HG03066 (cell line): ENCODE measurements at regions not wholly inside any gene's neighbourhood (a gene's known extent, or its start where the extent isn't known, plus 50 kb on each side); places are given as distances from the start of the nearest gene placed in this dataset.
"Not testable (repeated sequence)": the region's sequence is repeated elsewhere in the genome, so short reads cannot be mapped to it uniquely, and the experiment has no call there.

Experiments
- ATAC-seq: cut with Tn5 transposase; IDR thresholded peaks from one replicate; pipeline ENCODE4 v1.9.1; 2021; ENCODE audit warnings: low read depth; ENCODE audit not compliant: unreplicated experiment

GRCh38 chr10:23918839-23919238, 290.1 kb upstream of the KIAA1217 start:
- no peak for ATAC-seq

GRCh38 chr10:23927576-23928325, 281.2 kb upstream of the KIAA1217 start:
- ATAC-seq: no peak

- not testable (repeated sequence) for ATAC-seq
Measured at GRCh38 chr10:23934023-23934422, 274.9 kb upstream of the KIAA1217 start.

- no peak for ATAC-seq
Measured at GRCh38 chr10:23945845-23946244, 263.1 kb upstream of the KIAA1217 start.

GRCh38 chr10:23951841-23952240, 257.1 kb upstream of the KIAA1217 start:
- ATAC-seq: no peak

GRCh38 chr10:23955456-23956225, 253.3 kb upstream of the KIAA1217 start:
- ATAC-seq: no peak

- ATAC-seq: no peak
Measured at GRCh38 chr10:23965123-23965522, 243.8 kb upstream of the KIAA1217 start.

GRCh38 chr10:23965880-23966279, 243.1 kb upstream of the KIAA1217 start:
- ATAC-seq: no peak

- no peak for ATAC-seq
Measured at GRCh38 chr10:23966504-23967051, 242.4 kb upstream of the KIAA1217 start.

GRCh38 chr10:23968301-23968700, 240.6 kb upstream of the KIAA1217 start:
- ATAC-seq: no peak

GRCh38 chr10:23974746-23975272, 234.1 kb upstream of the KIAA1217 start:
- ATAC-seq: no peak

- ATAC-seq: no peak
Measured at GRCh38 chr10:23975431-23975830, 233.5 kb upstream of the KIAA1217 start.

GRCh38 chr10:23976275-23976674, 232.7 kb upstream of the KIAA1217 start:
- ATAC-seq: no peak

GRCh38 chr10:23978317-23978716, 230.6 kb upstream of the KIAA1217 start:
- ATAC-seq: no peak

GRCh38 chr10:23980094-23980493, 228.8 kb upstream of the KIAA1217 start:
- no peak for ATAC-seq

- no peak for ATAC-seq
Measured at GRCh38 chr10:23981520-23982309, 227.2 kb upstream of the KIAA1217 start.

- ATAC-seq: not testable (repeated sequence)
Measured at GRCh38 chr10:23984405-23984804, 224.5 kb upstream of the KIAA1217 start.

GRCh38 chr10:23988006-23988405, 220.9 kb upstream of the KIAA1217 start:
- ATAC-seq: no peak

GRCh38 chr10:23994459-23995046, 214.4 kb upstream of the KIAA1217 start:
- ATAC-seq: no peak

GRCh38 chr10:23999445-23999844, 209.5 kb upstream of the KIAA1217 start:
- ATAC-seq: no peak
